GM18909 (cell line): ENCODE measurements at regions not wholly inside any gene's neighbourhood (a gene's known extent, or its start where the extent isn't known, plus 50 kb on each side); places are given as distances from the start of the nearest gene placed in this dataset.

Source experiments
- ATAC-seq: cut with Tn5 transposase; IDR thresholded peaks from one replicate; pipeline ENCODE4 v1.9.1; 2021; ENCODE audit warnings: mild to moderate bottlenecking; ENCODE audit not compliant: unreplicated experiment, poor library complexity

GRCh38 chr6:147106759-147107401 is 97.3 kb upstream of the STXBP5 start:
- no peak for ATAC-seq

DNA sequence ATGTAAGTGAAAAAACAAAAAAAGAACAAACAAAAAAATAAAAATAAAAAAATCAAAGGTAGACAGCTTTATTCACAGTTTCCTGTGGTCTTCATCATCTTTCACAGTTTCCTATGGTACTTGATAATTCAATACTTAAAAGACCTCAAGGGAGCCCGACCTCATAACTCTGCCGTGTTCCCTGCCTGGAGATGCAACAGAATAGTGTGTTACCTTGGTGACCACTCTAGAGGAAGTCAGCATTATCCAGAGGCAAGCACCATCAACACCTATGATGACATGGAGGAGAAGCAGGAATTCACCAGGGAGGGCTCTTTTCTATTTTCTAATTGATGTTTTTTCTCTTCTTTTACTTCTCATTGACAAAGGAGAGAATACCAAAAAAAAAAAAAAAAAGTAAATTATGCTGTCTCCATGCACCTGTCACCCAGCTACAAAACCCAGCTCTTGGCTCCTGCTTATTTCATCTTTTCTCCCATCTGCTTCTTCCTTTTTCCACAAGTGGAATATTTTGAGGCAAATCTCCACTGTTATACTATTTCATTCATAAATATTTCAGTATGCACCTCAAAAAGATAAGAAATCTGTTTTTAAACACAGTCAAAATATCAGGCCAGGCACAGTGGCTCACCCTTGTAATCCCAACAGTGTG is 95.8 kb upstream of the STXBP5 start:
- no peak for ATAC-seq

GRCh38 chr6:147109707-147110106 is 94.5 kb upstream of the STXBP5 start:
- no peak for ATAC-seq

GRCh38 chr6:147116056-147116455 is 88.2 kb upstream of the STXBP5 start:
- no peak for ATAC-seq

DNA sequence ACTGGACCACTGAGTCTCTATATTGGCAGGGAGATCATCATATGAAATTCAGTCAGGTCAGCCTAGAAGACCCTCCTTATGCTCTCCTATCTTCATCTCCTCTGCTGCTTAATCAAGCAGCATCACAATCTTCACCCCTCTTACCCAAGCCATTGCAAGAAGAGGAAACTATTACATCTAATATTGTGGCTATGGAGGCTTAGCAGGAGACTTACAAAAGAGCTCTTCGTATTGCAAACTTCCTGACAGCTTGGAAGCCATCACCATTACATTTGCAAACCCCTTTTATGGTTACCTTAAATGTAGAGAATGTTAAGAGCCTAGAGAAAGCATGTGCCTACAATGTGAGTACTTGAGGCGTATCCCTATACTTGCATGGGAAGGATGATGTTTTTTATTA is 87.2 kb upstream of the STXBP5 start:
- no peak for ATAC-seq

- no peak for ATAC-seq
These were observed 86.6 kb upstream of the STXBP5 start for GRCh38 chr6:147117580-147117979.

DNA sequence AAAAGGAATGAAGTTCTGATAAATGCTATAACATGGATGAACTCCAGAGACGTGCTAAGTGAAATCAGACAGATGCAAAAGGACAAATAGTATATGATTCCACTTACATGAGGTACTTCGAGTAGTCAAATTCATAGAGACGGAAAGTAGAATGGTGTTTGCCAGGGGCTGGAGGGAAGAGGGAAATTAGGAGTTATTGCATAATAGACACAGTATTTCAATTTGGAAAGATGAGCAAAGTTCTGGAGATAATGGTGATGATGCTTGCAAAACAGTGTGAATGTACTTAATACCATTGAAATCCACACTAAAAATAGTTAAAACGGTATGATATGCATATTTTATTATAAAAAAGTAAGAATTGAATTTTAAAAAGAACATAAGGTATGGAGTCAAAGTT is 84.9 kb upstream of the STXBP5 start:
- ATAC-seq, result no peak

DNA sequence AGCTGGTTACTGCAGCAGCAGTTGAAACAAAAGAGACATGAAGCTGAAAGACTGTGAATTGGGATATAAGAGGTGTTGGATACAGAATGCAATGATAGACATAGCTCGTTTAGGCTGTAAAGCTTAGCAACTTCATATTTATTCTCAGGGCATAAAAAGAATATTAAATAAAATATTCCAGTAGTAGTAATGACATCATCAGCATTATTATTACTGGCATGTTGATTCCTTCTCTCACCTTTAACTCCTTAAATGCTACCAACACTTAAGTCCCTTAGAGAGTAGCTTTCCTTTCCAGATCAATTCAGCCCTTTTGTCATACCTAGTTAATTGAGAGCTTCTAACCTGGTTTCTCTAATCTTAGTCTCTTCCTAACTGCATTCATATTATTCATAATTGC is 81.4 kb upstream of the STXBP5 start:
- ATAC-seq, result no peak

GRCh38 chr6:147126618-147127022 is 77.6 kb upstream of the STXBP5 start:
- ATAC-seq, result no peak

DNA sequence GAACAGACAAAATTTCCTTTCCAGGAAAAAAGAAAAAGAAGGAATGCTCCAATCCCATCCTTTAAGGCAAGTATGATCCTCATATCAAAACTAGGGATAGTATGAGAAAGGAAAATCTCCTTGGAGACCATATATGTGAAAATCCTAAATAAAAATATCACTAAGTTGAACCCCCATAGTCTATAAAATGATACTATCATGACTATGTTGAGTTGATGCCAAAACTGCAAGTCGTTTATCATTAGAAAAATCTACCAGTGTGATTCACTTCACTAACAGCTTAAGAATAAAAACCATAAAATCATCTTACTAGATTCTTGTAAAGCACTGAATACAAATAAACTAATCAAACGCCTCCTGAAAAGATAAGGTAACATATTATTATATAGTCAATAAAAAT is 76.6 kb upstream of the STXBP5 start:
- no peak for ATAC-seq

DNA sequence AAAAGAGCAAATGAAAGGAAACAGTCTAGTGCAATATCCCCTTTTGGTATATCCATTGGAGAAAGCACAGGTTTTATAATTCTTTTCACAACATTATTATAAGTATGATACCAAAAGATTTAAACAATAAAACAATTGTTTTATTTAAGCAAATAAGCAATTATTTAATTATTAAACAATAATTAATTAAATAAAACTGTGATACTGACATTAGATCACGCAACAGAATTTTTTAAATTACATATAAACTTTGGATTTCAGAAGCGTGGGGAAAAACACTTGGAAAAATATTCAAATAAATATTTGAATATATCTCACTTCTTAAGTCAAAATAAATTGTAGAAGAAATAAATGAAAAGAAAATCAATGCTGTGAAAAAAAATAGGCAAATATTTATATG is 76.2 kb upstream of the STXBP5 start:
- no peak for ATAC-seq

GRCh38 chr6:147131532-147132128 is 72.6 kb upstream of the STXBP5 start:
- no peak for ATAC-seq

DNA sequence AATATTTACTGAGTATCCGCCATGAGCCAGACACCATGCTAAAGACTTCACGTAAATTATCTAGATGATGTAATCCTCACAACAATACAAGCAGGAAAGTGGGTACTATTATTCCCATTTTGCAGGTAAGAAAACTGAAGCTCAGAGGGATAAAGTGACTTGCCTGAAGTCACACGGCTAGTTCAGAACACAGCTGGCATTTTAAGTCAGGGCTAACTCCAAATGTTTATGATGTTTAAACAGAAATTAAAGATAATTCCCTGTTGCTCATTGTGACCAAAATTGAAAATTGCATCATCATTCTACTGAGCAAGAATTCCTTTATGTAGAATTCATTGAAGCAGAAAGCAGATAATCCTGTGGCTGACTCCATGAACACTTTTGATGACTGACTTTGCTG is 71.3 kb upstream of the STXBP5 start:
- no peak for ATAC-seq

DNA sequence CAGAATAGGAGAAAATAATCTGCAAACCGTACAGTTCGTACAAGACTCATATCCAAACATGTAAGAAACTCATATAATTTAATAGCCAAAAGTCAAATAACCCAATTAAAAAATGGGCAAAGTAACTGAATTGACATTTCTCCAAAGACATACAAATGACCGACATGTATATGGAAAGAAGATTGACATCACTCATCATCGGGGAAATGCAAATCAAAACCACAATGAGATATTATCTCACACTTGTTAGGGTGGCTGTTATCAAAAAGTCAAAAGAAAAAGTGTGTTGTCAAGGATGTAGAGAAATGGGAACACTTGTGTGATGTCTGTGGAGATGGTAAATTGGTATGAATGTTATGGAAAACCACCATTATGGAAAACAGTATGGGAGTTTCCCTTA is 70.5 kb upstream of the STXBP5 start:
- no peak for ATAC-seq

- no peak for ATAC-seq
These were observed 69.0 kb upstream of the STXBP5 start for GRCh38 chr6:147135211-147135681.

DNA sequence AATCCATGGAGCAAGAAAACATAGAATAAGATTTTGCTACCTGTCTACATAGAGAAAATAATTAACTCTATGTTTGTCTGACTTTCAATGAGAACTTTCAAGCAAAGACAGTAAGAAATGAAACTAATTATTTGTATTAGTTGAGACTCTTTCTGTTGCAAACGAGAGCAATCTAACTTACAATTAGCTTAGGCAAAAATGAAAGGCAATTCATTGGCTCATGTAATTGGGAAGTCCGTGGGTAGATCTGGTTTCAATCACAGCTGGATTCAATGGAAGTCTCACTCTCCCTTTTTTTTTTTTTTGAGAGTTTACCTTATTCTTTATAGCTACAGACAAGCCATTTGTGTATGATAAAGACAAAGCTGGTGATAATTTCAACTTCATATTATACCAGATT is 68.2 kb upstream of the STXBP5 start:
- no peak for ATAC-seq

GRCh38 chr6:147137986-147138385 is 66.2 kb upstream of the STXBP5 start:
- no peak for ATAC-seq

DNA sequence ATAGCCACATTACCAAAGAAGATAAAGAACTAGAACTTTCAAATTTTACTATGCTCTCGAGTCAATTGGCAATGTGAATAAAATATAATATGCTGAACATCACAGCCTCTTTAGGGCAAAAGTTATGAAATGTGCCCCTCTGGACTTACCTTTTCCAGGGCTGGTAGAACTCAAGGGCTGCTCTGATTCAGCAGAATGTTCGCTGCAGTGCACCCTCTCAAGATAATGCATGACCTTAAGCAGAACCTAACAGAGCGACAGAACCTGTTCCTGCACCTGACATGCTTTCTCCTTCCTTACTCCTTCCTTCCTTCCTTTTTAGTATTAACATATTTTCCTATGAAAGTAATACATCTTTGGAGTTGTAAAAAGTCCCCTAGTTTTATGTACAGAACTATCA is 65.4 kb upstream of the STXBP5 start:
- no peak for ATAC-seq

GRCh38 chr6:147141711-147142308 is 62.4 kb upstream of the STXBP5 start:
- ATAC-seq, result no peak

DNA sequence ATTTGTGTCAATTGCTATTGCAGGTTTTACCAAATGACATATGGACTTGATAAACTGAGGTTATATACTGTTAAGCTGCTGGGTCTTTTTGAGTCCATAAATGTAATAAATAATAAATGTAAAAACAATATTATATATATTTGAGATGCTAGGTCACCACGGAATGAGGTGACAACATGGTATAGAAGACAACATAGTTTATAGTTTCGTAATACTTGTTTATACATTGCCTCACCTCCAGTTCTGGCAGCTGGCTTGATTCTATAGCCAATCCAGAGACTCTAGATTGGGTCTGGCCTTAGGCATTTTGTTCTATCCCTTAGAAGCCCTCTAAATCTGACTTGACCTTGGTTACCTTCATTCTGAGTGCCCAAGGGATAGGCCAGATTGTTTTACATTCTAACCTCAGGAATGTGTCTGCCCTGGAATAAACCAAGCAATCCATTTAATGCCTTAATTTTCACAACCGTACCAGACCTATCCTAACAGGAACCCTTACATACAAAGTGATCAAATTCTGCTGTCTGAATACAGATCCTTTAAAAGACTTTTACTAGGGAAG is 61.5 kb upstream of the STXBP5 start:
- ATAC-seq, result no peak

DNA sequence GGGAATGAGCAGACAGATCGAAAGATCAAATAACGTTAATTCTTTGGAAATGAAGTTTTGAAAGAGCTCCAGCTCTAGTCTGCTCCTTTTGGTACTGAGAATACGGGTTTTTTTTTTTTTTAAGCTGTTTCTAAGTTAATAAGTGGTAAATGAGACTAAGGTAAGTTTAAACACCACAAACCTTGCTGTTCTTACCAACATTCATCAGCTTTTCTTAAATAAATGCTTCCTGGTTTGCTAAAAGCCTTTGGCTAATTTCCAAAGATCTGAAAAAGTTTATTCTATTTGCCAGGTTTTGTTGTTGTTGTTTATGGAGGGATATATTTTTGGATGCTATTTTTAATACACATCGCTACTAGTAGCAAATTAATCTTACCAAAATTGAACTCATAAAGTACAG is 55.1 kb upstream of the STXBP5 start:
- no peak for ATAC-seq
